Loucy (cell line): ENCODE measurements at regions not wholly inside any gene's neighbourhood (a gene's known extent, or its start where the extent isn't known, plus 50 kb on each side); places are given as distances from the start of the nearest gene placed in this dataset.

ENCODE experiments used
- CTCF ChIP-seq: fragments of 200-600 bp; sonication (generic); conservative IDR thresholded peaks from 2 replicates; pipeline ENCODE4 v1.5.1; 2014; ENCODE audit warnings: mild to moderate bottlenecking, antibody characterized with exemption, low read length
- EZH2phosphoT487 ChIP-seq: fragments of 200-600 bp; IDR thresholded peaks from 2 replicates; pipeline ENCODE4 v1.6.1; 2018; ENCODE audit warnings: antibody characterized with exemption, mild to moderate bottlenecking, moderate library complexity, borderline replicate concordance

GRCh38 chr9:129307227-129307970 is 129.3 kb upstream of the IER5L start:
- TF ChIP-seq CTCF (no peak), EZH2phosphoT487 (no peak)
